ENCODE measurements at regions not wholly inside any gene's neighbourhood (a gene's known extent, or its start where the extent isn't known, plus 50 kb on each side); places are given as distances from the start of the nearest gene placed in this dataset.

GRCh38 chr16:87210894-87211293 lies 106.3 kb downstream of the C16orf95 start:
- TF ChIP-seq GABPA (IDR thresholded peaks at IDR 0.05 in 1 of 2, conservative IDR thresholded peaks at IDR 0.05 in 1 of 2) (no peak), HNF4G (IDR thresholded peaks at IDR 0.05) (no peak)
- TF ChIP-seq, protein P1, sequence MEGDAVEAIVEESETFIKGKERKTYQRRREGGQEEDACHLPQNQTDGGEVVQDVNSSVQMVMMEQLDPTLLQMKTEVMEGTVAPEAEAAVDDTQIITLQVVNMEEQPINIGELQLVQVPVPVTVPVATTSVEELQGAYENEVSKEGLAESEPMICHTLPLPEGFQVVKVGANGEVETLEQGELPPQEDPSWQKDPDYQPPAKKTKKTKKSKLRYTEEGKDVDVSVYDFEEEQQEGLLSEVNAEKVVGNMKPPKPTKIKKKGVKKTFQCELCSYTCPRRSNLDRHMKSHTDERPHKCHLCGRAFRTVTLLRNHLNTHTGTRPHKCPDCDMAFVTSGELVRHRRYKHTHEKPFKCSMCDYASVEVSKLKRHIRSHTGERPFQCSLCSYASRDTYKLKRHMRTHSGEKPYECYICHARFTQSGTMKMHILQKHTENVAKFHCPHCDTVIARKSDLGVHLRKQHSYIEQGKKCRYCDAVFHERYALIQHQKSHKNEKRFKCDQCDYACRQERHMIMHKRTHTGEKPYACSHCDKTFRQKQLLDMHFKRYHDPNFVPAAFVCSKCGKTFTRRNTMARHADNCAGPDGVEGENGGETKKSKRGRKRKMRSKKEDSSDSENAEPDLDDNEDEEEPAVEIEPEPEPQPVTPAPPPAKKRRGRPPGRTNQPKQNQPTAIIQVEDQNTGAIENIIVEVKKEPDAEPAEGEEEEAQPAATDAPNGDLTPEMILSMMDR (IDR thresholded peaks at IDR 0.05; ENCODE audit: low read depth, low read length, missing input control): no peak
- TF ChIP-seq, protein P2, sequence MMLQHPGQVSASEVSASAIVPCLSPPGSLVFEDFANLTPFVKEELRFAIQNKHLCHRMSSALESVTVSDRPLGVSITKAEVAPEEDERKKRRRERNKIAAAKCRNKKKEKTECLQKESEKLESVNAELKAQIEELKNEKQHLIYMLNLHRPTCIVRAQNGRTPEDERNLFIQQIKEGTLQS (IDR thresholded peaks at IDR 0.05): no peak
- TF ChIP-seq, protein P3, sequence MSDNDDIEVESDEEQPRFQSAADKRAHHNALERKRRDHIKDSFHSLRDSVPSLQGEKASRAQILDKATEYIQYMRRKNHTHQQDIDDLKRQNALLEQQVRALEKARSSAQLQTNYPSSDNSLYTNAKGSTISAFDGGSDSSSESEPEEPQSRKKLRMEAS (IDR thresholded peaks at IDR 0.05): no peak

Measured in liver (tissue), 3 donors.